GM23338 (cell line): ENCODE measurements at regions not wholly inside any gene's neighbourhood (a gene's known extent, or its start where the extent isn't known, plus 50 kb on each side); places are given as distances from the start of the nearest gene placed in this dataset.

Experiments used
- ATAC-seq: fragments of 200-7000 bp; cut with Tn5 transposase; 3 replicates; pipeline ENCODE4 v1.9.1; 2020
- DNase-seq: peaks from one replicate; pipeline ENCODE4 v3.0.0-alpha.2; 2015; ENCODE audit warnings: low spot score
- H2AFZ ChIP-seq: fragments of 200-600 bp; sonication (generic); 2 replicates; pipeline ENCODE4 v1.8.0; 2016; ENCODE audit warnings: antibody characterized with exemption, mild to moderate bottlenecking, moderate library complexity
- H3F3A ChIP-seq: fragments of 200-600 bp; sonication (generic); replicated peaks from 2 replicates; pipeline ENCODE4 v1.8.0; 2017; ENCODE audit warnings: antibody characterized with exemption, mixed run types, low read depth
- H3K27ac ChIP-seq: fragments of 200-600 bp; sonication (generic); 2 replicates; pipeline ENCODE4 v1.6.1; 2016; ENCODE audit warnings: low read depth
- H3K27me3 ChIP-seq: fragments of 200-600 bp; sonication (generic); 2 replicates; pipeline ENCODE4 v1.8.0; 2016; ENCODE audit warnings: mild to moderate bottlenecking, mixed run types, moderate library complexity; ENCODE audit not compliant: insufficient read depth
- H3K36me3 ChIP-seq: fragments of 200-600 bp; sonication (generic); 2 replicates; pipeline ENCODE4 v1.8.0; 2016; ENCODE audit warnings: mild to moderate bottlenecking; ENCODE audit not compliant: insufficient read depth
- H3K4me1 ChIP-seq: fragments of 200-600 bp; sonication (generic); 2 replicates; pipeline ENCODE4 v1.8.0; 2016; ENCODE audit warnings: mild to moderate bottlenecking, moderate library complexity; ENCODE audit not compliant: insufficient read depth
- H3K4me2 ChIP-seq: fragments of 200-600 bp; sonication (generic); 2 replicates; pipeline ENCODE4 v1.7.1; 2017; ENCODE audit warnings: mixed run types
- H3K4me3 ChIP-seq: fragments of 200-600 bp; sonication (generic); 2 replicates; pipeline ENCODE4 v1.6.1; 2016; ENCODE audit warnings: mixed run types
- H3K79me2 ChIP-seq: fragments of 200-600 bp; sonication (generic); replicated peaks from 2 replicates; pipeline ENCODE4 v1.8.0; 2017; ENCODE audit warnings: mild to moderate bottlenecking; ENCODE audit not compliant: insufficient read depth
- H3K9me2 ChIP-seq: fragments of 200-600 bp; sonication (generic); 2 replicates; pipeline ENCODE4 v1.8.0; 2017; ENCODE audit not compliant: insufficient read depth
- H4K20me1 ChIP-seq: fragments of 200-600 bp; sonication (generic); replicated peaks from 2 replicates; pipeline ENCODE4 v1.8.0; 2017; ENCODE audit warnings: mild to moderate bottlenecking; ENCODE audit not compliant: insufficient read depth
- H3K27ac Mint-ChIP-seq: 2 replicates; pipeline ENCODE4 v1.8.0; 2020; ENCODE audit warnings: inconsistent platforms, mild to moderate bottlenecking, moderate library complexity, mixed read lengths
- H3K27me3 Mint-ChIP-seq: 3 replicates; pipeline ENCODE4 v1.8.0; 2022; ENCODE audit warnings: low read depth, mild to moderate bottlenecking, moderate library complexity, mixed read lengths, inconsistent platforms; ENCODE audit not compliant: insufficient read depth, poor library complexity
- H3K36me3 Mint-ChIP-seq: 3 replicates; pipeline ENCODE4 v1.8.0; 2021; ENCODE audit warnings: low read depth, mild to moderate bottlenecking, inconsistent platforms, moderate library complexity, mixed read lengths
- H3K4me1 Mint-ChIP-seq: 3 replicates; pipeline ENCODE4 v1.8.0; 2020; ENCODE audit warnings: mild to moderate bottlenecking, inconsistent platforms, mixed read lengths
- H3K4me3 Mint-ChIP-seq: 3 replicates; pipeline ENCODE4 v1.8.0; 2021; ENCODE audit warnings: moderate library complexity, mild to moderate bottlenecking, inconsistent platforms, mixed read lengths
- H3K9me3 Mint-ChIP-seq: 3 replicates; pipeline ENCODE4 v1.8.0; 2020; ENCODE audit warnings: moderate library complexity, mild to moderate bottlenecking, inconsistent platforms, mixed read lengths
- EZH2 ChIP-seq: fragments of 200-600 bp; sonication (generic); IDR thresholded peaks from one replicate; pipeline ENCODE4 v1.8.0; 2017; ENCODE audit warnings: antibody characterized with exemption, mild to moderate bottlenecking, low read depth; ENCODE audit not compliant: unreplicated experiment
- EZH2phosphoT487 ChIP-seq: fragments of 200-600 bp; sonication (generic); IDR thresholded peaks from one replicate; pipeline ENCODE4 v1.8.1; 2018; ENCODE audit warnings: antibody characterized with exemption; ENCODE audit not compliant: unreplicated experiment
- NANOG ChIP-seq: IDR thresholded peaks from 2 replicates; pipeline ENCODE4 v1.6.1; 2016; ENCODE audit warnings: antibody characterized with exemption, borderline replicate concordance
- POLR2AphosphoS5 ChIP-seq: IDR thresholded peaks from 2 replicates; pipeline ENCODE4 v1.6.1; 2016; ENCODE audit warnings: antibody characterized with exemption, low read depth
- STAT1 ChIP-seq: IDR thresholded peaks from one replicate; pipeline ENCODE4 v1.6.1; 2016; ENCODE audit warnings: antibody characterized with exemption; ENCODE audit not compliant: unreplicated experiment
- ZNF114 ChIP-seq: fragments of 250-450 bp; sonication (Bioruptor Pico); IDR thresholded peaks from 2 replicates; pipeline ENCODE4 v1.5.0; 2020; ENCODE audit warnings: mild to moderate bottlenecking, moderate library complexity
- ZNF331 ChIP-seq: fragments of 250-450 bp; sonication (Bioruptor Pico); IDR thresholded peaks from 2 replicates; pipeline ENCODE4 v1.5.0; 2020; ENCODE audit warnings: low read depth, mild to moderate bottlenecking, moderate library complexity
- TF ChIP-seq, protein P1 (sequence below): fragments of 250-450 bp; sonication (Bioruptor Pico); IDR thresholded peaks from 2 replicates; pipeline ENCODE4 v1.5.0; 2020; ENCODE audit warnings: mild to moderate bottlenecking, moderate library complexity
- TF ChIP-seq, protein P2 (sequence below), 2 experiments: fragments of 200-600 bp in 1 of 2; sonication (generic) in 1 of 2; conservative IDR thresholded peaks; 2 replicates each; pipeline versions ENCODE4 v1.5.1 to v1.6.1; 2016 to 2017; ENCODE audit warnings: antibody characterized with exemption in 2 of 2, low read depth in 2 of 2, mild to moderate bottlenecking in 2 of 2, moderate library complexity in 1 of 2
- TF ChIP-seq, protein P3 (sequence below): IDR thresholded peaks from 2 replicates; pipeline ENCODE4 v1.6.1; 2016; ENCODE audit warnings: antibody characterized with exemption

DNA sequence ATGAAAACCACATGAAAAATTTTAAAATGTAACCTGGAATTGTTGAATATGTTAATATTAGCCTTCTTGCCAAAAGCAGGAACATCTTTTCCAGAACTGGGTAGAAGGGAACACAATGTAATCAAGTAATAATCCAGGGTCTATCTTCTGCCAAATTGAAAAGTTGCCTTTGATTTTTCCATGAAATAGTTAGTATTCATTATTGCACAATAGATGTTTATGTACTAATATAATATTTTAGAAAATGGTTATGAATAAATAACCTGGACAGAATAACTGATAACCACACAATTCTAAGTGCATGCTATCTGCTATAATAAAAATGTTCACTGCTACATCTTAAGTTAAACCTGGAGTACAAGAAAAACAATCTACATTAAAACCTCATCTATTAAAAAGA lies 802.3 kb downstream of the LIG4 start (continued):
- TF ChIP-seq, protein P1, sequence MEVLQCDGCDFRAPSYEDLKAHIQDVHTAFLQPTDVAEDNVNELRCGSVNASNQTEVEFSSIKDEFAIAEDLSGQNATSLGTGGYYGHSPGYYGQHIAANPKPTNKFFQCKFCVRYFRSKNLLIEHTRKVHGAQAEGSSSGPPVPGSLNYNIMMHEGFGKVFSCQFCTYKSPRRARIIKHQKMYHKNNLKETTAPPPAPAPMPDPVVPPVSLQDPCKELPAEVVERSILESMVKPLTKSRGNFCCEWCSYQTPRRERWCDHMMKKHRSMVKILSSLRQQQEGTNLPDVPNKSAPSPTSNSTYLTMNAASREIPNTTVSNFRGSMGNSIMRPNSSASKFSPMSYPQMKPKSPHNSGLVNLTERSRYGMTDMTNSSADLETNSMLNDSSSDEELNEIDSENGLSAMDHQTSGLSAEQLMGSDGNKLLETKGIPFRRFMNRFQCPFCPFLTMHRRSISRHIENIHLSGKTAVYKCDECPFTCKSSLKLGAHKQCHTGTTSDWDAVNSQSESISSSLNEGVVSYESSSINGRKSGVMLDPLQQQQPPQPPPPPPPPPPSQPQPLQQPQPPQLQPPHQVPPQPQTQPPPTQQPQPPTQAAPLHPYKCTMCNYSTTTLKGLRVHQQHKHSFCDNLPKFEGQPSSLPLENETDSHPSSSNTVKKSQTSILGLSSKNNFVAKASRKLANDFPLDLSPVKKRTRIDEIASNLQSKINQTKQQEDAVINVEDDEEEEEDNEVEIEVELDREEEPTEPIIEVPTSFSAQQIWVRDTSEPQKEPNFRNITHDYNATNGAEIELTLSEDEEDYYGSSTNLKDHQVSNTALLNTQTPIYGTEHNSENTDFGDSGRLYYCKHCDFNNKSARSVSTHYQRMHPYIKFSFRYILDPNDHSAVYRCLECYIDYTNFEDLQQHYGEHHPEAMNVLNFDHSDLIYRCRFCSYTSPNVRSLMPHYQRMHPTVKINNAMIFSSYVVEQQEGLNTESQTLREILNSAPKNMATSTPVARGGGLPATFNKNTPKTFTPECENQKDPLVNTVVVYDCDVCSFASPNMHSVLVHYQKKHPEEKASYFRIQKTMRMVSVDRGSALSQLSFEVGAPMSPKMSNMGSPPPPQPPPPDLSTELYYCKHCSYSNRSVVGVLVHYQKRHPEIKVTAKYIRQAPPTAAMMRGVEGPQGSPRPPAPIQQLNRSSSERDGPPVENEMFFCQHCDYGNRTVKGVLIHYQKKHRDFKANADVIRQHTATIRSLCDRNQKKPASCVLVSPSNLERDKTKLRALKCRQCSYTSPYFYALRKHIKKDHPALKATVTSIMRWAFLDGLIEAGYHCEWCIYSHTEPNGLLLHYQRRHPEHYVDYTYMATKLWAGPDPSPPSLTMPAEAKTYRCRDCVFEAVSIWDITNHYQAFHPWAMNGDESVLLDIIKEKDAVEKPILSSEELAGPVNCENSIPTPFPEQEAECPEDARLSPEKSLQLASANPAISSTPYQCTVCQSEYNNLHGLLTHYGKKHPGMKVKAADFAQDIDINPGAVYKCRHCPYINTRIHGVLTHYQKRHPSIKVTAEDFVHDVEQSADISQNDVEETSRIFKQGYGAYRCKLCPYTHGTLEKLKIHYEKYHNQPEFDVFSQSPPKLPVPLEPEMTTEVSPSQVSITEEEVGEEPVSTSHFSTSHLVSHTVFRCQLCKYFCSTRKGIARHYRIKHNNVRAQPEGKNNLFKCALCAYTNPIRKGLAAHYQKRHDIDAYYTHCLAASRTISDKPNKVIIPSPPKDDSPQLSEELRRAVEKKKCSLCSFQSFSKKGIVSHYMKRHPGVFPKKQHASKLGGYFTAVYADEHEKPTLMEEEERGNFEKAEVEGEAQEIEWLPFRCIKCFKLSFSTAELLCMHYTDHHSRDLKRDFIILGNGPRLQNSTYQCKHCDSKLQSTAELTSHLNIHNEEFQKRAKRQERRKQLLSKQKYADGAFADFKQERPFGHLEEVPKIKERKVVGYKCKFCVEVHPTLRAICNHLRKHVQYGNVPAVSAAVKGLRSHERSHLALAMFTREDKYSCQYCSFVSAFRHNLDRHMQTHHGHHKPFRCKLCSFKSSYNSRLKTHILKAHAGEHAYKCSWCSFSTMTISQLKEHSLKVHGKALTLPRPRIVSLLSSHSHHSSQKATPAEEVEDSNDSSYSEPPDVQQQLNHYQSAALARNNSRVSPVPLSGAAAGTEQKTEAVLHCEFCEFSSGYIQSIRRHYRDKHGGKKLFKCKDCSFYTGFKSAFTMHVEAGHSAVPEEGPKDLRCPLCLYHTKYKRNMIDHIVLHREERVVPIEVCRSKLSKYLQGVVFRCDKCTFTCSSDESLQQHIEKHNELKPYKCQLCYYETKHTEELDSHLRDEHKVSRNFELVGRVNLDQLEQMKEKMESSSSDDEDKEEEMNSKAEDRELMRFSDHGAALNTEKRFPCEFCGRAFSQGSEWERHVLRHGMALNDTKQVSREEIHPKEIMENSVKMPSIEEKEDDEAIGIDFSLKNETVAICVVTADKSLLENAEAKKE (CRISPR knock-in tag): no peak
- TF ChIP-seq NANOG: no peak
- no peak for TF ChIP-seq ZNF114 (CRISPR knock-in tag)
- no peak for TF ChIP-seq POLR2AphosphoS5
- TF ChIP-seq EZH2phosphoT487: no peak
- TF ChIP-seq, protein P2, sequence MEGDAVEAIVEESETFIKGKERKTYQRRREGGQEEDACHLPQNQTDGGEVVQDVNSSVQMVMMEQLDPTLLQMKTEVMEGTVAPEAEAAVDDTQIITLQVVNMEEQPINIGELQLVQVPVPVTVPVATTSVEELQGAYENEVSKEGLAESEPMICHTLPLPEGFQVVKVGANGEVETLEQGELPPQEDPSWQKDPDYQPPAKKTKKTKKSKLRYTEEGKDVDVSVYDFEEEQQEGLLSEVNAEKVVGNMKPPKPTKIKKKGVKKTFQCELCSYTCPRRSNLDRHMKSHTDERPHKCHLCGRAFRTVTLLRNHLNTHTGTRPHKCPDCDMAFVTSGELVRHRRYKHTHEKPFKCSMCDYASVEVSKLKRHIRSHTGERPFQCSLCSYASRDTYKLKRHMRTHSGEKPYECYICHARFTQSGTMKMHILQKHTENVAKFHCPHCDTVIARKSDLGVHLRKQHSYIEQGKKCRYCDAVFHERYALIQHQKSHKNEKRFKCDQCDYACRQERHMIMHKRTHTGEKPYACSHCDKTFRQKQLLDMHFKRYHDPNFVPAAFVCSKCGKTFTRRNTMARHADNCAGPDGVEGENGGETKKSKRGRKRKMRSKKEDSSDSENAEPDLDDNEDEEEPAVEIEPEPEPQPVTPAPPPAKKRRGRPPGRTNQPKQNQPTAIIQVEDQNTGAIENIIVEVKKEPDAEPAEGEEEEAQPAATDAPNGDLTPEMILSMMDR (conservative IDR thresholded peaks at IDR 0.05; ENCODE audit: low read depth in 2 of 2): no peak
- TF ChIP-seq STAT1: no peak
- no peak for TF ChIP-seq ZNF331 (CRISPR knock-in tag)

DNA sequence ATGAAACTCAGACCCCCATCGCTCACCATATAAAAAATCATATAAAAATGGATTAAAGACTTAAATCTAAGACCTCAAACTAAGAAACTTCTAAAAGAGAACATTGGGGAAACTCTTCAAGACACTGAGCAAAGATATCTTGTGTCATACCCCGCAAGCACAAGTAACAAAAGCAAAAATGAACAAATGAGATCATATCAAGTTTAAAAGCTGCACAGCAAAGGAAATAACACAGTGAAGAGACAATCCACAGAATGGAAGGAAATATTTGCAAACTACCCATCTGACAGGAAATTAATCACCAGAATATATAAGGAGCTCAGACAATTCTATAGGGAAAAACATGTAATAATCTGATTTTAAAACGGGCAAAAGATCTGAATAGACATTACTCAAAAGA lies 808.3 kb downstream of the LIG4 start:
- no peaks in the 10 kb centered on the region for H3K27me3 ChIP-seq
- no peak for ATAC-seq
- no peaks in the 10 kb centered on the region for H3K27me3 Mint-ChIP-seq

More for the DNA sequence above, 808.3 kb downstream of the LIG4 start:
- DNase-seq: no peak
- Histone ChIP-seq H3K4me3 (no peak overlapping the region), H3F3A (no peaks in the 10 kb centered on the region), H3K79me2 (no peaks in the 10 kb centered on the region), H3K9me2 (no peaks in the 10 kb centered on the region), H3K27ac (no peak overlapping the region), H3K36me3 (no peaks in the 10 kb centered on the region), H2AFZ (no peak overlapping the region), H3K4me2 (no peak overlapping the region), H4K20me1 (no peaks in the 10 kb centered on the region; the same call in 1 of the 2 replicates), H3K4me1 (no peaks in the 10 kb centered on the region)
- TF ChIP-seq, protein P3, sequence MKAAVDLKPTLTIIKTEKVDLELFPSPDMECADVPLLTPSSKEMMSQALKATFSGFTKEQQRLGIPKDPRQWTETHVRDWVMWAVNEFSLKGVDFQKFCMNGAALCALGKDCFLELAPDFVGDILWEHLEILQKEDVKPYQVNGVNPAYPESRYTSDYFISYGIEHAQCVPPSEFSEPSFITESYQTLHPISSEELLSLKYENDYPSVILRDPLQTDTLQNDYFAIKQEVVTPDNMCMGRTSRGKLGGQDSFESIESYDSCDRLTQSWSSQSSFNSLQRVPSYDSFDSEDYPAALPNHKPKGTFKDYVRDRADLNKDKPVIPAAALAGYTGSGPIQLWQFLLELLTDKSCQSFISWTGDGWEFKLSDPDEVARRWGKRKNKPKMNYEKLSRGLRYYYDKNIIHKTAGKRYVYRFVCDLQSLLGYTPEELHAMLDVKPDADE: no peak
- TF ChIP-seq EZH2 (no peak), EZH2phosphoT487 (no peak)
- TF ChIP-seq, protein P2 (conservative IDR thresholded peaks at IDR 0.05; ENCODE audit: low read depth in 2 of 2): no peak
- Mint-ChIP-seq H3K27ac (no peak overlapping the region), H3K4me3 (no peak overlapping the region), H3K36me3 (no peaks in the 10 kb centered on the region), H3K4me1 (no peaks in the 10 kb centered on the region), H3K9me3 (no peaks in the 10 kb centered on the region)
